AG04450 (cell line): ENCODE measurements at regions not wholly inside any gene's neighbourhood (a gene's known extent, or its start where the extent isn't known, plus 50 kb on each side); places are given as distances from the start of the nearest gene placed in this dataset.

Experiments
- CTCF ChIA-PET: fragments of 300-600, 350-600 bp; formaldehyde crosslinking; extraction: SDS; loops from one replicate; lab custom pipeline; 2022; ENCODE audit warnings: antibody characterized with exemption, inconsistent platforms; lab: Charles Lee
- POLR2A ChIA-PET: fragments of 350-600 bp; formaldehyde crosslinking; extraction: SDS; loops from one replicate; lab custom pipeline; 2021; ENCODE audit warnings: antibody characterized with exemption, inconsistent platforms; lab: Yijun Ruan, JAX
- DNase-seq: peaks from one replicate; pipeline ENCODE4 v3.0.0-alpha.2; 2011; ENCODE audit warnings: low read depth, low spot score
- H3K27ac ChIP-seq: one replicate; pipeline ENCODE4 v1.5.1; 2012; ENCODE audit warnings: low read depth, low read length, control low read depth
- H3K27me3 ChIP-seq: one replicate; pipeline ENCODE4 v1.6.0; 2012; ENCODE audit warnings: low read length; ENCODE audit not compliant: control insufficient read depth, insufficient read depth
- H3K4me3 ChIP-seq: 2 replicates; pipeline ENCODE4 v1.5.1; 2011; ENCODE audit warnings: mild to moderate bottlenecking, low read depth, low read length, control low read depth
- H3K9me3 ChIP-seq: 2 replicates; pipeline ENCODE4 v1.5.1; 2012; ENCODE audit warnings: low read length; ENCODE audit not compliant: control insufficient read depth, insufficient read depth
- TF ChIP-seq, protein P1 (sequence below): IDR thresholded peaks from 2 replicates; pipeline ENCODE4 v1.5.1; 2011; ENCODE audit warnings: low read depth, low read length, control low read depth, inconsistent platforms

DNA sequence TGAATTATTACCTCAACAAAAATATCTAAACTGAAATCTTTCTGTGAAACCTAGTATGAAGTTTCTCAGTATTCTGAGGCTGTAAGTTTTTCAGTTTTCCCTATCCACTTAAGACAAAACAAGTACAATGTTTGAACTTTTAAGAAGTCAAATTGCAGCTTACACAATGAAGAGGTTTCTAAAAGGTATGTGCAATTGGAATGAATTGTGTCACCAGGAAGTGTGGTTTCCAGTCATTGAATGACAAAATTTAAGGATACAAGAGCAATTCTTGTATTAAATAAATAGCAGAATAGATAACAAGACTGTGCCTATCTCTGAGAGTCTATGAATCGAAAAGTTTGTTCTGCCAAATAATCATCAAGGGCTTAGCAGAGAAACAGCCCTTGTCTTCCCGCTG, 207.3 kb downstream of the ANKRD50 start:
- no peaks in the 10 kb centered on the region for H3K27me3 ChIP-seq
- no peak overlapping the region for H3K27ac ChIP-seq
- TF ChIP-seq, protein P1, sequence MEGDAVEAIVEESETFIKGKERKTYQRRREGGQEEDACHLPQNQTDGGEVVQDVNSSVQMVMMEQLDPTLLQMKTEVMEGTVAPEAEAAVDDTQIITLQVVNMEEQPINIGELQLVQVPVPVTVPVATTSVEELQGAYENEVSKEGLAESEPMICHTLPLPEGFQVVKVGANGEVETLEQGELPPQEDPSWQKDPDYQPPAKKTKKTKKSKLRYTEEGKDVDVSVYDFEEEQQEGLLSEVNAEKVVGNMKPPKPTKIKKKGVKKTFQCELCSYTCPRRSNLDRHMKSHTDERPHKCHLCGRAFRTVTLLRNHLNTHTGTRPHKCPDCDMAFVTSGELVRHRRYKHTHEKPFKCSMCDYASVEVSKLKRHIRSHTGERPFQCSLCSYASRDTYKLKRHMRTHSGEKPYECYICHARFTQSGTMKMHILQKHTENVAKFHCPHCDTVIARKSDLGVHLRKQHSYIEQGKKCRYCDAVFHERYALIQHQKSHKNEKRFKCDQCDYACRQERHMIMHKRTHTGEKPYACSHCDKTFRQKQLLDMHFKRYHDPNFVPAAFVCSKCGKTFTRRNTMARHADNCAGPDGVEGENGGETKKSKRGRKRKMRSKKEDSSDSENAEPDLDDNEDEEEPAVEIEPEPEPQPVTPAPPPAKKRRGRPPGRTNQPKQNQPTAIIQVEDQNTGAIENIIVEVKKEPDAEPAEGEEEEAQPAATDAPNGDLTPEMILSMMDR, result no peak
- CTCF ChIA-PET, result interaction anchor here (0.7 kb wide), 1 partner anchor 640 kb away, joined by 3 read pairs; no protein-coding TSS in a partner anchor
- DNase-seq, result no peak
- POLR2A ChIA-PET, result no interaction called here
- no peak overlapping the region for H3K4me3 ChIP-seq
- no peaks in the 10 kb centered on the region for H3K9me3 ChIP-seq

DNA sequence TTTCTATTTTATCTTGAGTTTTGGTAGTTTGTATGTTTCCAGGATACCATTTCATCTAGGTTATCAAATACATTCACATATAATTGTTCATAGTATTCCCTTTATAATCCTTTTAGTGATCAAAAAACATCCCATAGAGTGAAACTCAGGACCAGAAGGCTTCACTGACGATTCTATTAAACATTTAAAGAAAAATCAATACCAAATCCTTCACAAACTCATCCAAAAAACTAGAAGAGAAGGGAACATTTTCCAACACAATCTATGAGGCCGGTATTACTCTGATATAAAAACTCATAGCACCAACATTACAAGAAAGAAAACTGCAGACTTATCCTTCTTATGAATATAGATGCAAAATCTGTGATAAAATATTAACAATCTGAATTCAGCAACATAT, 203.4 kb downstream of the ANKRD50 start:
- no peaks in the 10 kb centered on the region for H3K9me3 ChIP-seq
- H3K27me3 ChIP-seq, result no peaks in the 10 kb centered on the region
- ChIA-PET CTCF (no interaction called here), POLR2A (no interaction called here)
- no peak overlapping the region for H3K27ac ChIP-seq
- no peak overlapping the region for H3K4me3 ChIP-seq
- TF ChIP-seq, protein P1, result no peak
- no peak for DNase-seq

DNA sequence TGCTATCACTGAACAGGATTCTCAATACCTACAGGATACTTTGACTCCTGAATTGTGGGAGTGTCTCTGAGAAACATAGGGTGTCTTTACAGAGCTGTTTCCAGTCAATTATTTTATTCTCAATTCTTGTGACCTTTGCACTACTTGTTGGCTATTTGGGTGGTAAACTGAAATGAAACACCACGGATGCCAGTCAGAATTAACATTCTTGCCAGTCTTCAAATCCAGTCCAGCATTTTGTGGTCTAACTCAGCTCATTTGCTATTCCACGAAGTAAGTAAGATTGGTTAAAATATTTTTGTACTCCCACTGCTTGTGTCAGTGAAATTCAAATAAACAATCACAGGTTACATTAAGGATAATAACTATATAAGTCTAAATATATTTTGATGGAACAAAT, 197.9 kb downstream of the ANKRD50 start:
- Histone ChIP-seq H3K27me3 (no peaks in the 10 kb centered on the region), H3K9me3 (no peaks in the 10 kb centered on the region), H3K27ac (no peak overlapping the region), H3K4me3 (no peak overlapping the region)
- CTCF ChIA-PET, result no interaction called here
- no peak for DNase-seq
- TF ChIP-seq, protein P1, result no peak
- POLR2A ChIA-PET, result no interaction called here

DNA sequence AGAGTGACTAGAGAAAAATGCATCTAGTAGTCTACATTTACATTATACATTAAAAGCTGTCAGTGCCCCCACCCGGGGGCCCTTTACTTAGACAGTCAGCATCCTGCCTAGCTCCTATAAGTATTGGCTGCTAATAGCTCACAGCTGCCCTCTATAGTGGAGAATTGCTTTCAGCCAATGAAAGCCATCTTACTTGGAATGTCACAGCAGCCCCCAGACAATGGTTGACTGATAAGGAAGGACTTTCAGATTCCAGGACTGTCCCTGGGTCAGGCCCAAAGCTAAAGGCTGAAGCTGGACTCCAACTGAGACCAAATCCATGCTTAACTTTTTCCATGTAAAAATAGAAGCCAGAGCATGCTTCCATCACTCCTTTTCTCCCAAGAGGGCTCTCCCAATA, 196.9 kb downstream of the ANKRD50 start:
- DNase-seq, result no peak
- POLR2A ChIA-PET, result no interaction called here
- Histone ChIP-seq H3K27ac (no peak overlapping the region), H3K27me3 (no peaks in the 10 kb centered on the region), H3K4me3 (no peak overlapping the region), H3K9me3 (no peaks in the 10 kb centered on the region)
- CTCF ChIA-PET, result no interaction called here
- TF ChIP-seq, protein P1, result no peak

DNA sequence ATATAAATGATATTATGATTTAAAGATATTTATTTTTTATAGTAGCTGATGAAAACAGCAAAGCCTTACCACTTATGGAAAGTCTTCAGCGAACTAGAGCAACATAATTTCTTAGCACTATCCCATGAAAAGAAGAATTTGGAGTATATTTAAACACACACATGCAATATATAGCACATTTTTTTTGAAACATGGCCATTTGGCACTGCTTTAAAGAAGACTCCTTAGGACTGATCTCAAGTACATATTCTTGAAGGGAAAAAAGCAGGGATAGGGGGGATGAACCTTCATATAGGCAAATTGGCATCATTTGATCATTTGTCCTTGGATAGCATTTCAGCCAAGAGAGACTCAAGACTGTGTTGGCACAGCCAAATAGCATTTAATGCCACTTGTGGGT, 193.3 kb downstream of the ANKRD50 start:
- Histone ChIP-seq H3K4me3 (no peak overlapping the region), H3K9me3 (no peaks in the 10 kb centered on the region)
- CTCF ChIA-PET, result no interaction called here

More for the DNA sequence above, 193.3 kb downstream of the ANKRD50 start:
- TF ChIP-seq, protein P1, result no peak
- no peak for DNase-seq
- Histone ChIP-seq H3K27me3 (no peaks in the 10 kb centered on the region), H3K27ac (no peak overlapping the region)
- POLR2A ChIA-PET, result no interaction called here
